ENCODE measurements at regions not wholly inside any gene's neighbourhood (a gene's known extent, or its start where the extent isn't known, plus 50 kb on each side); places are given as distances from the start of the nearest gene placed in this dataset.

- peaks cover 40% of the 10 kb centered on the region for H3K4me1 Mint-ChIP-seq
- Histone ChIP-seq H3K9ac (ENCODE audit: insufficient read depth, low read length, poor library complexity, severe bottlenecking) (no peak overlapping the region), H3K27ac (ENCODE audit: low read depth in 1 of 2, low read length in 2 of 2) (no peak overlapping the region), H3K36me3 (replicated peaks in 1 of 2; ENCODE audit: control insufficient read depth in 1 of 2, insufficient read depth in 2 of 2, low read length in 2 of 2) (no peaks in the 10 kb centered on the region), H3K79me2 (ENCODE audit: insufficient read depth, low read length) (no peaks in the 10 kb centered on the region), H3K27me3 (ENCODE audit: control insufficient read depth in 2 of 2, insufficient read depth in 2 of 2, low read length in 2 of 2) (no peaks in the 10 kb centered on the region), H2AFZ (ENCODE audit: insufficient read depth, low read depth, low read length, poor library complexity, severe bottlenecking) (no peak overlapping the region), H3K4me1 (ENCODE audit: control insufficient read depth in 1 of 2, insufficient read depth in 2 of 2, low read length in 2 of 2) (peaks cover 33 to 40% of the 10 kb centered on the region in 2 donors), H3K4me2 (replicated peaks; ENCODE audit: extremely low read depth, low read length, poor library complexity, severe bottlenecking) (no peak overlapping the region), H3K4me3 (replicated peaks in 1 of 3; ENCODE audit: low read depth in 2 of 3, low read length in 3 of 3) (no peak overlapping the region), H3K9me3 (replicated peaks in 1 of 2; ENCODE audit: control insufficient read depth in 1 of 2, insufficient read depth in 1 of 2, low read length in 2 of 2) (no peaks in the 10 kb centered on the region), H4K20me1 (ENCODE audit: insufficient read depth, low read length) (no peaks in the 10 kb centered on the region)
- DNase-seq = no peak
- no peak overlapping the region for H3K27ac Mint-ChIP-seq
- WGBS (ENCODE audit: insufficient coverage) = no CpG with 5 or more reads among the region's 1 CpG
- no peak overlapping the region for H3K4me3 Mint-ChIP-seq
- H3K9me3 Mint-ChIP-seq = peaks cover 0 to 5% (median 0%) of the 10 kb centered on the region in 7 donors
- peaks cover 0 to 11% (median 2%) of the 10 kb centered on the region in 3 donors for H3K27me3 Mint-ChIP-seq (ENCODE audit: low read depth in 3 of 3)
- H3K36me3 Mint-ChIP-seq = peaks cover 0 to 2% of the 10 kb centered on the region in 2 donors
- TF ChIP-seq CTCF (IDR thresholded peaks at IDR 0.05) = no peak
- intact Hi-C loops (cut with micrococcal nuclease) = no loop called here
These were observed 286.2 kb upstream of the STXBP5 start for GRCh38 chr6:146917979-146918378.

DNA sequence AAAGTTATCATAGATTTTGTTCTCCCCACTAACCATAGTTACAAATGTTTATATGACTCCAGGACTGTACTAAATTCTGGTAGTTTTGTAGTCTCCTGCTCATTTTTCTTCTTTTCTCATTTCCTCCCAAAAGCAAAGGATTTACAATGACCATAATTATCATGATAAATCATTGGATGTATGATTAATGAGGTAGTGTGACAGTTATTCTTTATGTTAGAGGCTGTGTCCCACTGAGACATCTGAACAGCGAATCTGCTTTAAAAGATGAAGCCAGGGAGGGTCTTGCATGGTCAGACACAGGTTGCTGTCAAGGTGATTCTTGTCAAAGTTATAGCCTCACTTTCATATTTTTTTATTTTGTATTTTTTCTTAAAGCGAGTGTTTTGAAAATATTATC lies 285.2 kb upstream of the STXBP5 start:
- no peak overlapping the region for H3K27ac Mint-ChIP-seq
- H3K4me1 ChIP-seq (ENCODE audit: control insufficient read depth in 1 of 2, insufficient read depth in 2 of 2, low read length in 2 of 2) = peaks cover 23 to 30% of the 10 kb centered on the region in 2 donors
- peaks cover 29% of the 10 kb centered on the region for H3K4me1 Mint-ChIP-seq

More for the DNA sequence above, 285.2 kb upstream of the STXBP5 start:
- no peaks in the 10 kb centered on the region for H3K27me3 ChIP-seq (ENCODE audit: control insufficient read depth in 2 of 2, insufficient read depth in 2 of 2, low read length in 2 of 2)
- Mint-ChIP-seq H3K36me3 (peaks cover 0 to 2% of the 10 kb centered on the region in 2 donors), H3K9me3 (peaks cover 0 to 5% (median 0%) of the 10 kb centered on the region in 7 donors), H3K27me3 (ENCODE audit: low read depth in 3 of 3) (peaks cover 0 to 9% (median 4%) of the 10 kb centered on the region in 3 donors), H3K4me3 (no peak overlapping the region)
- H3K9ac ChIP-seq (ENCODE audit: insufficient read depth, low read length, poor library complexity, severe bottlenecking) = no peak overlapping the region
- no peaks in the 10 kb centered on the region for H3K9me3 ChIP-seq (replicated peaks in 1 of 2; ENCODE audit: control insufficient read depth in 1 of 2, insufficient read depth in 1 of 2, low read length in 2 of 2)
- intact Hi-C loops (cut with micrococcal nuclease) = no loop called here
- no peaks in the 10 kb centered on the region for H3K79me2 ChIP-seq (ENCODE audit: insufficient read depth, low read length)
- no peak overlapping the region for H3K4me2 ChIP-seq (replicated peaks; ENCODE audit: extremely low read depth, low read length, poor library complexity, severe bottlenecking)
- no peak for TF ChIP-seq CTCF (IDR thresholded peaks at IDR 0.05)
- no peaks in the 10 kb centered on the region for H4K20me1 ChIP-seq (ENCODE audit: insufficient read depth, low read length)
- no peak overlapping the region for H3K27ac ChIP-seq (ENCODE audit: low read depth in 1 of 2, low read length in 2 of 2)
- no peak for DNase-seq
- no CpG with 5 or more reads among the region's 2 CpGs for WGBS (ENCODE audit: insufficient coverage)
- no peak overlapping the region for H3K4me3 ChIP-seq (replicated peaks in 1 of 3; ENCODE audit: low read depth in 2 of 3, low read length in 3 of 3)
- H3K36me3 ChIP-seq (replicated peaks in 1 of 2; ENCODE audit: control insufficient read depth in 1 of 2, insufficient read depth in 2 of 2, low read length in 2 of 2) = no peaks in the 10 kb centered on the region
- no peak overlapping the region for H2AFZ ChIP-seq (ENCODE audit: insufficient read depth, low read depth, low read length, poor library complexity, severe bottlenecking)
